T47D (cell line): ENCODE measurements at regions not wholly inside any gene's neighbourhood (a gene's known extent, or its start where the extent isn't known, plus 50 kb on each side); places are given as distances from the start of the nearest gene placed in this dataset.
"Not testable (repeated sequence)": the region's sequence is repeated elsewhere in the genome, so short reads cannot be mapped to it uniquely, and the experiment has no call there.

Source experiments
- DNase-seq, 2 experiments: peaks; one replicate each; pipeline versions ENCODE4 v3.0.0 to v3.0.0-alpha.2; 2011 to 2012; ENCODE audit warnings: low read depth in 1 of 2, low spot score in 1 of 2
- JUND ChIP-seq: IDR thresholded peaks from 2 replicates; pipeline ENCODE4 v1.6.1; 2012; ENCODE audit warnings: low read depth
- in situ Hi-C: cut with HindIII; loops from 2 replicates; pipeline ENCODE4 v1.10.0; 2016; ENCODE audit warnings: low sequenced_read_pairs, low pct_unique_long_range_greater_than_20kb

GRCh38 chr2:145379934-145380333 is 860.0 kb upstream of the ZEB2 start:
- TF ChIP-seq JUND: no peak
- in situ Hi-C loops: no loop called here
- peak in 1 of 2 experiments; percentile 3 for DNase-seq

GRCh38 chr2:145374165-145374564 is 854.2 kb upstream of the ZEB2 start:
- DNase-seq: no peak
- in situ Hi-C loops: no loop called here
- no peak for TF ChIP-seq JUND

- DNase-seq: not testable (repeated sequence)
These were observed 847.4 kb upstream of the ZEB2 start for GRCh38 chr2:145367334-145367733.

GRCh38 chr2:145366341-145366740 is 846.4 kb upstream of the ZEB2 start:
- no peak for DNase-seq
- TF ChIP-seq JUND: no peak
- in situ Hi-C loops: no loop called here

More at GRCh38 chr2:145367334-145367733, 847.4 kb upstream of the ZEB2 start:
- in situ Hi-C loops: not testable (repeated sequence)

- in situ Hi-C loops: no loop called here
- DNase-seq: no peak
- TF ChIP-seq JUND: no peak
These were observed 840.3 kb upstream of the ZEB2 start for GRCh38 chr2:145360129-145360790.

GRCh38 chr2:145359561-145359960 is 839.6 kb upstream of the ZEB2 start:
- TF ChIP-seq JUND: no peak
- in situ Hi-C loops: no loop called here
- no peak for DNase-seq

- DNase-seq: no peak
- TF ChIP-seq JUND: no peak
- in situ Hi-C loops: no loop called here
These were observed 836.1 kb upstream of the ZEB2 start for GRCh38 chr2:145356056-145356455.

- in situ Hi-C loops: no loop called here
- no peak for DNase-seq
- no peak for TF ChIP-seq JUND
These were observed 832.6 kb upstream of the ZEB2 start for GRCh38 chr2:145352484-145352883.

- in situ Hi-C loops: no loop called here
- no peak for DNase-seq
- no peak for TF ChIP-seq JUND
These were observed 832.0 kb upstream of the ZEB2 start for GRCh38 chr2:145351864-145352425.

GRCh38 chr2:145350011-145350410 is 830.1 kb upstream of the ZEB2 start:
- TF ChIP-seq JUND: no peak
- DNase-seq: no peak
- in situ Hi-C loops: no loop called here

- no peak for DNase-seq
- in situ Hi-C loops: no loop called here
- no peak for TF ChIP-seq JUND
These were observed 824.3 kb upstream of the ZEB2 start for GRCh38 chr2:145344076-145344724.

GRCh38 chr2:145343287-145343686 is 823.4 kb upstream of the ZEB2 start:
- no peak for DNase-seq
- in situ Hi-C loops: no loop called here
- no peak for TF ChIP-seq JUND

GRCh38 chr2:145341536-145341935 is 821.6 kb upstream of the ZEB2 start:
- in situ Hi-C loops: no loop called here
- TF ChIP-seq JUND: no peak
- DNase-seq: no peak
